ENCODE measurements at regions not wholly inside any gene's neighbourhood (a gene's known extent, or its start where the extent isn't known, plus 50 kb on each side); places are given as distances from the start of the nearest gene placed in this dataset.
A peak's percentile ranks its signal among the peaks of the same experiment; 100 is the strongest.

DNA sequence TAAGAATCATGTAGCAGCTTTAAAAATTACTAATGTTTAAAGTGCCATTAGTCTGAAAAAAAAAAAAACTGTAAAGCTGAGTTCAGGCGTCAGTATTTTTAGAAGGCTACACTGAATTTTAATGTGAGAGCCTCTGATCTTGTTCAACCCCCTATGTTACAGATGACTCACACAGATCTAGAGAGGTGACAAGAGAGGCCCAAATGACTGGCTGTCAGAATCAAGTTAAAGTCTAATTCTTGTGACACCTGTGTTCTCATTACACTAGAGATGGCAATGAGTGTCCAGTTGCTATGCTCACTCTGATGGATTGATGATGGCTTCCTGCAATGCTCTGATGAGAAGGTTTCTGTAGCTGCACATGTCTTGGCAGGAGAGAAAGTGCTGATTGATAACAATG is 203.5 kb upstream of the OBI1 start:
- no peak for DNase-seq

- no peak for DNase-seq
Observed at GRCh38 chr13:78852709-78853108, 193.8 kb upstream of the OBI1 start.

GRCh38 chr13:78845656-78846365 is 186.9 kb upstream of the OBI1 start:
- DNase-seq, result no peak

- no peak for DNase-seq
Observed at GRCh38 chr13:78844106-78844505, 185.2 kb upstream of the OBI1 start.

DNA sequence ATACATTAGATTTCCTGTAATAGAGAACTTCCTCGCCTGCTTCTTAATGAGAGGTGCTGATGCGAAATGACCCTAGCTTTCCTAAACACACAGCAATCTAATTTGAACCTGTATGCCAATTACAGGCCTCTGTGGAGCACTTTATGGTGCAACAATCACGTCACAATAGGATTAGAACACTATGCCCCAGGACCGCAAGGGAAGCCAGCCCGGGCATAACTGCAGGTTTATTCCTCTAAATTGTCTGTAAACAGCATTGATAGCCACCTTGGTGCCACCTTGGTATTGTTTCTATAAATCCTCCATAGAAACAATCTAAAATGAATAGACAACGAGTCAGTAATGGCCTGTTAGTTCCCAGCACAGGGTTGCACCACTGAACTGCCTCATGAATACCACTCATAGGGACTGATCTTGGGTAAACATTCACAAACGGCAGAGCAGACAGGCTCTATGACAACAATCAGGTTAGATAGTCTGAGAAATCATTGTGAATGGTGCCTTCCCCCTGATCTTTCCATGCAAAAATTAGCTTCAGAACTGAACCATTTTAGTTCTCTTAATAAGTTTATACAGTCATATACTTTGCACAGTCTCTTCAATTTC is 182.5 kb upstream of the OBI1 start:
- DNase-seq, result no peak

DNA sequence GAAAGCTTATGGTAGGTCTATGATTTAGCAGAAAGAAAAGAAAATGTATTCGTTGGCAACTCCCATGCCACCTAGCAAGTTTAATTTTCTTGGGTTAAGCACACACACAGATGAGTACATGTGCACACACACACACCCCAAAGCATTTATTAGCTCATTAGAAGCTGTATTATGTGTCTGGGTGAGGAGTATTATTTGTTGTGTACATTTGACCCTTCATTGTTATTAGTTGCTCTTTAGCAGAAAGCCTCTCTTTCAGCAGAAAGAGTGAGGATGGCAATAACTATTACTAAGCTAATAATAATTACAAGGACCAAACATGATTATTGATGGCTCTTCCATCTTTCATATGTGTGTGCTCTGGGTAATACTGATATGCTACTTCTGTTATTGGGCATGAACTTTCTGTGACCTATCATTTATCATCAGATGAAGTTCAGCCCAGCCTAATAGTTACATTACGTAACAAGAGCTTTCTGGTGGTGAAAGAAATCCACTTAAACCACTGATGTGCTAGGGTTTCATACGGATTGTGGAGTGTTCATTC is 177.4 kb upstream of the OBI1 start:
- DNase-seq, result no peak

DNA sequence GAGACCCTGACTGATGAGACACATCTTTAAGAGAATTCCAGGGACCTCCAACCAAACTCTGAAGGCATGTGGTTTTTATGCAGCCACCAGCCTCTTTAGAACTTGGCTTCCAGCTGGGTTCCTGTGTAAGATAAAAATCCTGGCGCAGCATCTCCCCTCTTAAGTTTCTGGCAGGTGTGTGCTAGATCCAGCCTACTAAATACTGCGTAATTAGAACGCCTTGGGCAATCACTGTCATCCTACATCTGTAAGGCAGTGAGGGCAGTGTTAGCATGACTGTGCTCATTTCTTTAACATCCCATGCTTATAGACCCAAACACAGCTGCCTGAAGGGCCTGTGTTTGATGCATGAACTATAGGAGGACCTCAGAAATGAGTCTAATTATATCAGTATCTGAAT is 173.5 kb upstream of the OBI1 start:
- DNase-seq, result no peak

GRCh38 chr13:78830508-78830907 is 171.6 kb upstream of the OBI1 start:
- DNase-seq, result no peak

GRCh38 chr13:78829821-78830220 is 170.9 kb upstream of the OBI1 start:
- DNase-seq, result no peak

DNA sequence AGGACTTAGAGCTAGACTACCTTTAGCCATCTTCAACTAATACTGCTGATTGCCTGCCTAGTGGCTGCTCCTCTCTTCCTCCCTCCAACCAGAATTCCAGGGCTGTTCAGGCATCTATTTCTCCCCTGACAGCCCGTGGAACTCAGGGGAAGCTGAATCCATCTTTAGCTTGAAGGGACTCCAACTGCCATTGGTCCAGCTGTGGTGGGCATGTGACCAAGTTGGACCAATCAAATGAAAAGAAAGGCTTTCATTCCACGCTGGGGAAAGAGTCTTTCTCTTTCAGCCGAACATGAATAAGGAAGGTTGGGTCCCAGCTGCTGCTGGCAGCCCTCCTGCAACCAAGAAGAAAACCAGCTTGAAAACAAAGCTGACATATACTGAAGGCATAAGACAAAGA is 168.5 kb upstream of the OBI1 start:
- DNase-seq, result no peak

DNA sequence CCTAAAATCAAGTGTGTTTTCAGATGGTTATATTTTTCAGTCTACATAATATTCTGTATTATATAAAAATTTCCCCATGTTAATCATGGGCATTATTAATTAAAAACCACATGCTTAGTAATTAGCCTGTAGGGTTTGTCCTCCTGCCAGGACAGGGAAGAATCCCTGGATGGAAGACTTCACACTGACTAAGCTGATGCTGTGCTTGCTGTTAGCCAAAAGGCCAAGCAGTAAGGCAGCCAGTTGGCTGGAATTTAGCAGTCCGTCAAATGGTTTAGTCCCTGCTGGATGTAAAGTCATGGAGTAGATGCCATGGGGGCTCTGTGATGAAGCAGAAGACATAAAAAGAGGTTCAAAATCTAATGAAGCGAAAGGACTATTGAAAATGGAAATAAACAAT is 168.0 kb upstream of the OBI1 start:
- DNase-seq, result no peak

GRCh38 chr13:78826312-78826711 is 167.4 kb upstream of the OBI1 start:
- DNase-seq, result no peak

GRCh38 chr13:78820541-78820940 is 161.6 kb upstream of the OBI1 start:
- DNase-seq, result no peak

DNA sequence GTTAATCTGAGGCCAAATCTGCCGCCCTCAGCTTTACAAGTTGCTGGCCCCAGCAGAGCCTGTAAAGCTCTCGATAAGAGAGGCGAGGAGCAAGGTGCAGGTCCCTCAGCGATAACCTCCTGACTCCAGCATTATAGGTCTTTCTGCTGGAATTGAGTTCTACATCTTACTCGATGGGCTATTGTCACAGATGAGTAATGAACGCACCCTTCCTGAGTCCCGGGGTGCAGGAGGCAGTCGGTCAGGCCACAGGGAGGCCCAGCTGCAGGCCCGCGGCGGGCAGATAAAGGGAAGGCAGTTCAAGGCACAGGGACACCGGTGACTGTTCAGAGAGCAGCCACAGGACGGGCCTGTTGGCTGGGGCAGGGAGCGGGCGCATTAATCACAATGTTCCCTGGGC is 157.6 kb upstream of the OBI1 start:
- no peak for DNase-seq

GRCh38 chr13:78816154-78816553 is 157.2 kb upstream of the OBI1 start:
- DNase-seq, result no peak

DNA sequence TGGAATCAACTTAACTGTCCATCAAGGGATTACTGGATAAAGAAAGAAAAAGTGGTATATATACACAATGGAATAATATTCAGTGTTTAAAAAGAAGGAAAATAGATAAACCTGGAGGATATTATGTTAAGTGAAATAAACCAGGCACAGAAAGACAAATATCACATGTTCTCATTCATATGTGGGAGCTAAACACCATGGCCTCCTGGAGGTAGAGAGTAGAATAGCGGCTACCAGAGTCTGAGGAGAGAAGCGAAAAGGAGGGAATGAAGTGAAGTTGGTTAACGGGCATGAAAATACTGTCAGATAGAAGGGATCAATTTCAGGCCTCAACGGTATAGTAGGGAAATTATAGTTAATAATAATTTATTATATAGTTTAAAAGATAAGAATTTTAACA is 147.5 kb upstream of the OBI1 start:
- DNase-seq, result no peak

- no peak for DNase-seq
Observed at GRCh38 chr13:78802912-78803311, 144.0 kb upstream of the OBI1 start.

DNA sequence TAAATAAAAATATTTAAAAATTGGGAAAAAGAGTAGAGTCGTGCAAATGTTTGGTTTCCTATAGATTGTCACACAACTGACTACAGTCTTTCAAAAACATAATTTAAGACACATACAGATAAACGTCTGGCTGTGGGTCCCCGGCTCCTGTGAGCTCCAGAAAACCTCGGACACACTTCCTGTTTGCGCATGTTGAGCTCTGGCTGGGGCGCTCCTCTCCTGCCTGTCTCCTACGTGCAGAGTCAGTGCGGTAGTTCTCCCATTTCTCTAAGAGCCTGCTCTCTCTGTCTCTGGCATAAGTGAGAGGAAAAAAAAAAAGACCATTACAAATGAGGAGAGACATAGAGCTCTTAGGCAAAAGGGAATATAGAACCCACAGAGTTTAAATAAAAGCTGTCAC is 128.2 kb upstream of the OBI1 start:
- DNase-seq, result peak; percentile 5

GRCh38 chr13:78786459-78786858 is 127.5 kb upstream of the OBI1 start:
- DNase-seq, result no peak

- no peak for DNase-seq
Observed at GRCh38 chr13:78785764-78786163, 126.8 kb upstream of the OBI1 start.

- DNase-seq, result no peak
Observed at GRCh38 chr13:78784014-78784750, 125.2 kb upstream of the OBI1 start.

DNA sequence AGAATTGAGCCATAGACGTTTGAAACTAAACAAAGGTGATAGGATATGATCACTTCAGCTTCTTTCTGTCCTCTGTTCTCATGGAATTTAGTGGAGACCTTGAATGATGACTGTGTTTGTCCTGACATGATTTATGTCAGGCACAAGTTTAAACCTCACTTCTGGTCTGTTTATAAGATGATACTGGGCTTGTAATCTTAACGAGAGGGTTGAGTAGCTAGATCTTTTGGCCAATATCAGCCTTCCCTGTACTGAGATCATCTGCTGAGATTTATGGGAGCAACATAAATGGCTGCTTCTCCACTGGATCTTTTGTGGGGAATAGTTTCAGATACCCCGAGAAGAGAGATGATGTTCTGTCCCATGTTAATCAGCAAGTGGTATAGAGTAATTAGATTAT is 121.8 kb upstream of the OBI1 start:
- no peak for DNase-seq

GRCh38 chr13:78779608-78780007 is 120.7 kb upstream of the OBI1 start:
- DNase-seq, result no peak

GRCh38 chr13:78777976-78778375 is 119.0 kb upstream of the OBI1 start:
- no peak for DNase-seq

Data from tongue (tissue), 1 donor.